OCI-LY7 (cell line): ENCODE measurements at regions not wholly inside any gene's neighbourhood (a gene's known extent, or its start where the extent isn't known, plus 50 kb on each side); places are given as distances from the start of the nearest gene placed in this dataset.

ENCODE experiments used
- CTCF ChIP-seq: fragments of 200-600 bp; sonication (generic); conservative IDR thresholded peaks from 2 replicates; pipeline ENCODE4 v1.5.1; 2014; ENCODE audit warnings: mild to moderate bottlenecking, antibody characterized with exemption, low read length, moderate library complexity, mixed read lengths
- EZH2phosphoT487 ChIP-seq: fragments of 200-600 bp; sonication (generic); IDR thresholded peaks from 2 replicates; pipeline ENCODE4 v1.6.1; 2018; ENCODE audit warnings: low read depth, borderline replicate concordance, mild to moderate bottlenecking, mixed run types, antibody characterized with exemption, low read length, moderate library complexity, mixed read lengths

GRCh38 chr3:26292780-26293179 is 329.8 kb upstream of the LRRC3B start:
- TF ChIP-seq EZH2phosphoT487 = no peak
- TF ChIP-seq CTCF = no peak
